HepG2 (cell line): ENCODE measurements at regions not wholly inside any gene's neighbourhood (a gene's known extent, or its start where the extent isn't known, plus 50 kb on each side); places are given as distances from the start of the nearest gene placed in this dataset.

Source experiments
- CBX1 ChIP-seq: IDR thresholded peaks from one replicate; pipeline ENCODE4 v1.6.1; 2016; ENCODE audit warnings: antibody characterized with exemption, low read depth
- CBX2 ChIP-seq, 2 experiments: fragments of 200-600 bp in 1 of 2; sonication (generic); formaldehyde crosslinking in 1 of 2; IDR thresholded peaks; 2 replicates each; pipeline versions ENCODE4 v1.7.0 to v1.8.1; 2018 to 2022; ENCODE audit warnings: low read depth in 2 of 2, low read length in 1 of 2, mild to moderate bottlenecking in 1 of 2, missing genetic modification reagents in 1 of 2
- EHMT2 ChIP-seq: fragments of 200-600 bp; sonication (generic); IDR thresholded peaks from 2 replicates; pipeline ENCODE4 v1.7.0; 2017; ENCODE audit warnings: antibody characterized with exemption, low read depth, low read length, borderline replicate concordance
- JARID2 ChIP-seq: sonication (generic); formaldehyde crosslinking; IDR thresholded peaks from 2 replicates; pipeline ENCODE4 v1.8.1; 2023; ENCODE audit warnings: missing genetic modification reagents, inconsistent platforms; ENCODE audit not compliant: insufficient replicate concordance
- MAFK ChIP-seq, 2 experiments: IDR thresholded peaks in 1 of 2; conservative IDR thresholded peaks in 1 of 2; 2 replicates each; pipeline ENCODE4 v1.6.1; 2011; ENCODE audit warnings: improper control_type of control experiment in 2 of 2, low read length in 2 of 2
- MEIS1 ChIP-seq: sonication (generic); formaldehyde crosslinking; IDR thresholded peaks from 2 replicates; pipeline ENCODE4 v1.9.0; 2021; ENCODE audit warnings: mild to moderate bottlenecking, missing genetic modification reagents, moderate library complexity, borderline replicate concordance
- MYC ChIP-seq: sonication (generic); formaldehyde crosslinking; IDR thresholded peaks from 2 replicates; pipeline ENCODE4 v1.9.0; 2021; ENCODE audit warnings: missing genetic modification reagents, borderline replicate concordance
- NFKB2 ChIP-seq: sonication (generic); formaldehyde crosslinking; IDR thresholded peaks from 2 replicates; pipeline ENCODE4 v1.4.0; 2020; ENCODE audit warnings: missing genetic modification reagents, borderline replicate concordance
- SIN3A ChIP-seq: IDR thresholded peaks from 2 replicates; pipeline ENCODE4 v1.6.1; 2011; ENCODE audit warnings: low read depth, mild to moderate bottlenecking, control low read depth, low read length, borderline replicate concordance
- SP140L ChIP-seq: sonication (generic); formaldehyde crosslinking; IDR thresholded peaks from 2 replicates; pipeline ENCODE4 v1.4.0; 2020; ENCODE audit warnings: missing genetic modification reagents, borderline replicate concordance
- SP4 ChIP-seq: sonication (generic); formaldehyde crosslinking; IDR thresholded peaks from 2 replicates; pipeline ENCODE4 v1.8.1; 2023; ENCODE audit warnings: mild to moderate bottlenecking, missing genetic modification reagents
- ZKSCAN8 ChIP-seq: IDR thresholded peaks from 2 replicates; pipeline ENCODE4 v1.6.1; 2016; ENCODE audit warnings: borderline replicate concordance, missing genetic modification reagents, missing compliant biosample characterization
- ZNF777 ChIP-seq: sonication (generic); formaldehyde crosslinking; IDR thresholded peaks from 2 replicates; pipeline ENCODE4 v1.4.0; 2020; ENCODE audit warnings: missing genetic modification reagents
- ZSCAN31 ChIP-seq: sonication (generic); formaldehyde crosslinking; IDR thresholded peaks from 2 replicates; pipeline ENCODE4 v1.5.0; 2020; ENCODE audit warnings: low read depth, mild to moderate bottlenecking, missing genetic modification reagents
- TF ChIP-seq, protein P1 (sequence below): sonication (generic); formaldehyde crosslinking; IDR thresholded peaks from 2 replicates; pipeline ENCODE4 v1.4.0; 2020; ENCODE audit warnings: missing genetic modification reagents
- TF ChIP-seq, protein P2 (sequence below): sonication (generic); formaldehyde crosslinking; IDR thresholded peaks from 2 replicates; pipeline ENCODE4 v1.4.0; 2020; ENCODE audit warnings: mild to moderate bottlenecking, missing genetic modification reagents
- TF ChIP-seq, protein P3 (sequence below): sonication (generic); formaldehyde crosslinking; IDR thresholded peaks from 2 replicates; pipeline ENCODE4 v1.4.0; 2020; ENCODE audit warnings: mild to moderate bottlenecking, low read depth, missing genetic modification reagents
- TF ChIP-seq, protein P4 (sequence below): sonication (generic); formaldehyde crosslinking; IDR thresholded peaks from 2 replicates; pipeline ENCODE4 v1.4.0; 2020; ENCODE audit warnings: missing genetic modification reagents
- TF ChIP-seq, protein P5 (sequence below): sonication (generic); formaldehyde crosslinking; IDR thresholded peaks from 2 replicates; pipeline ENCODE4 v1.4.0; 2020; ENCODE audit warnings: mild to moderate bottlenecking, missing genetic modification reagents

DNA sequence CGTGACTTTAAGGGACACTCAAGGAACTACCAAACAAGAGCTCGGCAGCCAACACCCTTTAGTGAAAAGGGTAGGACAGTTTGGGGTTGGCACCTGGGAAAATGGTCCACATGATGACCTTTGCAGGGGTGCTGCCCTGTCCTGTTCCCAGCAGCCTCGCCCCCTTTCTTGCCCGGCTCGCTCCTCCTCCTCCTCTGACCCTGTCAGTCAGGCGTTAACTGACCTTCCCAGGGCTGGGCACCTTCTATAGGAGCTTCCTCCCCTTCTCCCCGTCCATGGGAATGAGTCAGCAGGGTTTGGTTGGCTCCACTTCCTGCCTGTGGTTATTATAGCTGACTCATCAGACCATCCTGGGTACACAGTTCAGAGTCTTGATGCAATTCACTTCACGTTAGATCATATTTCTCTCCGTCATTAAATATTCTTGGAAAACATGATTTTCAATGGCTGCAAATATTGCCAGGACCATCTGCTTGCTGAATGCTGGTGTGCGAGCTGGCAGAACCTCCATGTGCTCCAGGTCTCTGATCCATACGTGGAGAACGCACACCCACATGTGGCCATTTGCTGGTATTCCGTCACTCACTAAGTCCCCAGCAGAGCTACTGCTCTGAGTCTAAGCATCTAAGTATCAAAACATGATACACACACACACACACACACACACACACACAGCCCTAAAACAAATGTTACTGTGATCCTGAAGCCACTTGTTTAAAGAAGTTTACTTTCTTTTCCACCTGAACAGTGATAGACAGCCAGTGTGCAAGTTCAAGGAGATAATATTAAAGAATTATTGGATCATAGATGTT, 185.0 kb downstream of the ANAPC1 start (continued):
- TF ChIP-seq, protein P1, sequence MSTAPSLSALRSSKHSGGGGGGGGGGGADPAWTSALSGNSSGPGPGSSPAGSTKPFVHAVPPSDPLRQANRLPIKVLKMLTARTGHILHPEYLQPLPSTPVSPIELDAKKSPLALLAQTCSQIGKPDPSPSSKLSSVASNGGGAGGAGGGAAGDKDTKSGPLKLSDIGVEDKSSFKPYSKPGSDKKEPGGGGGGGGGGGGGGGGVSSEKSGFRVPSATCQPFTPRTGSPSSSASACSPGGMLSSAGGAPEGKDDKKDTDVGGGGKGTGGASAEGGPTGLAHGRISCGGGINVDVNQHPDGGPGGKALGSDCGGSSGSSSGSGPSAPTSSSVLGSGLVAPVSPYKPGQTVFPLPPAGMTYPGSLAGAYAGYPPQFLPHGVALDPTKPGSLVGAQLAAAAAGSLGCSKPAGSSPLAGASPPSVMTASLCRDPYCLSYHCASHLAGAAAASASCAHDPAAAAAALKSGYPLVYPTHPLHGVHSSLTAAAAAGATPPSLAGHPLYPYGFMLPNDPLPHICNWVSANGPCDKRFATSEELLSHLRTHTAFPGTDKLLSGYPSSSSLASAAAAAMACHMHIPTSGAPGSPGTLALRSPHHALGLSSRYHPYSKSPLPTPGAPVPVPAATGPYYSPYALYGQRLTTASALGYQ: no peak
- TF ChIP-seq ZNF777 (0 out of 2 replicates have a peak, but pooled peaks have one; percentile 41), SP140L (CRISPR knock-in tag) (0 out of 2 replicates have a peak, but pooled peaks have one; percentile 65), ZKSCAN8 (CRISPR knock-in tag) (peak; percentile 44; the same call in 1 of the 2 replicates), SIN3A (peak; percentile 78; the same call in 1 of the 2 replicates), CBX1 (peak; percentile 85), NFKB2 (CRISPR knock-in tag) (no peak; the same call in 1 of the 2 replicates), ZSCAN31 (CRISPR knock-in tag) (no peak), JARID2 (no peak), MAFK (conservative IDR thresholded peaks at IDR 0.05 in 1 of 2, IDR thresholded peaks at IDR 0.05 in 1 of 2; ENCODE audit: low read length in 2 of 2) (peak; percentile 100), SP4 (CRISPR knock-in tag) (peak; percentile 40; the same call in 1 of the 2 replicates), EHMT2 (peak; percentile 72; the same call in 1 of the 2 replicates), MEIS1 (CRISPR knock-in tag) (peak; percentile 77; the same call in 1 of the 2 replicates), CBX2 (IDR thresholded peaks at IDR 0.05; ENCODE audit: low read depth, low read length) (no peak), CBX2 (CRISPR knock-in tag; IDR thresholded peaks at IDR 0.05; ENCODE audit: low read depth) (no peak), MYC (CRISPR knock-in tag) (peak; percentile 92)
- TF ChIP-seq, protein P2, sequence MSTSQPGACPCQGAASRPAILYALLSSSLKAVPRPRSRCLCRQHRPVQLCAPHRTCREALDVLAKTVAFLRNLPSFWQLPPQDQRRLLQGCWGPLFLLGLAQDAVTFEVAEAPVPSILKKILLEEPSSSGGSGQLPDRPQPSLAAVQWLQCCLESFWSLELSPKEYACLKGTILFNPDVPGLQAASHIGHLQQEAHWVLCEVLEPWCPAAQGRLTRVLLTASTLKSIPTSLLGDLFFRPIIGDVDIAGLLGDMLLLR: 0 out of 2 replicates have a peak, but pooled peaks have one; percentile 39
- TF ChIP-seq, protein P3, sequence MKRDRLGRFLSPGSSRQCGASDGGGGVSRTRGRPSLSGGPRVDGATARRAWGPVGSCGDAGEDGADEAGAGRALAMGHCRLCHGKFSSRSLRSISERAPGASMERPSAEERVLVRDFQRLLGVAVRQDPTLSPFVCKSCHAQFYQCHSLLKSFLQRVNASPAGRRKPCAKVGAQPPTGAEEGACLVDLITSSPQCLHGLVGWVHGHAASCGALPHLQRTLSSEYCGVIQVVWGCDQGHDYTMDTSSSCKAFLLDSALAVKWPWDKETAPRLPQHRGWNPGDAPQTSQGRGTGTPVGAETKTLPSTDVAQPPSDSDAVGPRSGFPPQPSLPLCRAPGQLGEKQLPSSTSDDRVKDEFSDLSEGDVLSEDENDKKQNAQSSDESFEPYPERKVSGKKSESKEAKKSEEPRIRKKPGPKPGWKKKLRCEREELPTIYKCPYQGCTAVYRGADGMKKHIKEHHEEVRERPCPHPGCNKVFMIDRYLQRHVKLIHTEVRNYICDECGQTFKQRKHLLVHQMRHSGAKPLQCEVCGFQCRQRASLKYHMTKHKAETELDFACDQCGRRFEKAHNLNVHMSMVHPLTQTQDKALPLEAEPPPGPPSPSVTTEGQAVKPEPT: peak; percentile 78; the same call in 1 of the 2 replicates
- TF ChIP-seq, protein P4, sequence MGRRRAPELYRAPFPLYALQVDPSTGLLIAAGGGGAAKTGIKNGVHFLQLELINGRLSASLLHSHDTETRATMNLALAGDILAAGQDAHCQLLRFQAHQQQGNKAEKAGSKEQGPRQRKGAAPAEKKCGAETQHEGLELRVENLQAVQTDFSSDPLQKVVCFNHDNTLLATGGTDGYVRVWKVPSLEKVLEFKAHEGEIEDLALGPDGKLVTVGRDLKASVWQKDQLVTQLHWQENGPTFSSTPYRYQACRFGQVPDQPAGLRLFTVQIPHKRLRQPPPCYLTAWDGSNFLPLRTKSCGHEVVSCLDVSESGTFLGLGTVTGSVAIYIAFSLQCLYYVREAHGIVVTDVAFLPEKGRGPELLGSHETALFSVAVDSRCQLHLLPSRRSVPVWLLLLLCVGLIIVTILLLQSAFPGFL (CRISPR knock-in tag): no peak
- TF ChIP-seq, protein P5, sequence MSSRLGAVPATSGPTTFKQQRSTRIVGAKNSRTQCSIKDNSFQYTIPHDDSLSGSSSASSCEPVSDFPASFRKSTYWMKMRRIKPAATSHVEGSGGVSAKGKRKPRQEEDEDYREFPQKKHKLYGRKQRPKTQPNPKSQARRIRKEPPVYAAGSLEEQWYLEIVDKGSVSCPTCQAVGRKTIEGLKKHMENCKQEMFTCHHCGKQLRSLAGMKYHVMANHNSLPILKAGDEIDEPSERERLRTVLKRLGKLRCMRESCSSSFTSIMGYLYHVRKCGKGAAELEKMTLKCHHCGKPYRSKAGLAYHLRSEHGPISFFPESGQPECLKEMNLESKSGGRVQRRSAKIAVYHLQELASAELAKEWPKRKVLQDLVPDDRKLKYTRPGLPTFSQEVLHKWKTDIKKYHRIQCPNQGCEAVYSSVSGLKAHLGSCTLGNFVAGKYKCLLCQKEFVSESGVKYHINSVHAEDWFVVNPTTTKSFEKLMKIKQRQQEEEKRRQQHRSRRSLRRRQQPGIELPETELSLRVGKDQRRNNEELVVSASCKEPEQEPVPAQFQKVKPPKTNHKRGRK (CRISPR knock-in tag): no peak
